GM12878 (cell line): ENCODE measurements at regions not wholly inside any gene's neighbourhood (a gene's known extent, or its start where the extent isn't known, plus 50 kb on each side); places are given as distances from the start of the nearest gene placed in this dataset.

Experiments
- ATAC-seq: fragments of 200-7000 bp; cut with Tn5 transposase; 3 replicates; pipeline ENCODE4 v1.9.1; 2020; ENCODE audit warnings: mild to moderate bottlenecking, moderate library complexity
- BruUV-seq: library from RNA; stranded (reverse); fragments of 400-500 nt; replicated peaks from 2 replicates; lab custom pipeline; 2021; lab: Mats Ljungman, UMichigan
- CTCF ChIA-PET: fragments of 300-600 bp; sonication (Branson Sonifier 250); formaldehyde crosslinking; extraction: SDS; loops from one replicate; lab custom pipeline; 2021; ENCODE audit warnings: inconsistent platforms; lab: Yijun Ruan, JAX
- POLR2A ChIA-PET: fragments of 350-600 bp; formaldehyde crosslinking; extraction: SDS; loops from one replicate; lab custom pipeline; 2021; ENCODE audit warnings: inconsistent platforms; lab: Charles Lee
- RAD21 ChIA-PET: fragments of 300-600 bp; sonication (Branson Sonifier 250); formaldehyde crosslinking; loops from one replicate; lab custom pipeline; 2023; ENCODE audit warnings: antibody characterized with exemption; ENCODE audit not compliant: unreplicated experiment; lab: Charles Lee
- SMC1A ChIA-PET: fragments of 300-600 bp; sonication (Branson Sonifier 250); formaldehyde crosslinking; loops from one replicate; lab custom pipeline; 2023; ENCODE audit not compliant: unreplicated experiment, uncharacterized antibody; lab: Charles Lee
- DNase-seq: peaks from one replicate; pipeline ENCODE4 v3.0.0-alpha.2; 2011; ENCODE audit warnings: low read depth, low spot score
- FAIRE-seq: peaks from 3 replicates; lab custom pipeline; 2011; peaks lifted over from hg19 to GRCh38; lab: Jason Lieb, UNC
- H2AFZ ChIP-seq: 2 replicates; pipeline ENCODE4 v1.6.0; 2011; ENCODE audit warnings: low read depth, low read length, control low read depth; ENCODE audit not compliant: control insufficient read depth
- H3K27ac ChIP-seq: 2 replicates; pipeline ENCODE4 v1.5.1; 2011; ENCODE audit warnings: control low read depth; ENCODE audit not compliant: control insufficient read depth, insufficient read depth
- H3K27me3 ChIP-seq, 2 experiments: replicated peaks in 1 of 2; 2 replicates each; pipeline versions ENCODE4 v1.6.0 to v1.6.1; 2011; ENCODE audit warnings: low read length in 1 of 2; ENCODE audit not compliant: control insufficient read depth in 2 of 2, insufficient read depth in 2 of 2
- H3K36me3 ChIP-seq, 2 experiments: 2 replicates each; pipeline ENCODE4 v1.5.1; 2011; ENCODE audit warnings: low read length in 1 of 2; ENCODE audit not compliant: control insufficient read depth in 2 of 2, insufficient read depth in 2 of 2
- H3K4me1 ChIP-seq: 2 replicates; pipeline ENCODE4 v1.6.1; 2011; ENCODE audit warnings: mild to moderate bottlenecking, low read length, moderate library complexity, mixed read lengths; ENCODE audit not compliant: control insufficient read depth, insufficient read depth
- H3K4me2 ChIP-seq: 2 replicates; pipeline ENCODE4 v1.6.0; 2011; ENCODE audit warnings: control low read depth; ENCODE audit not compliant: control insufficient read depth, insufficient read depth
- H3K4me3 ChIP-seq: fragments of 200-600 bp; sonication (generic); 2 replicates; pipeline ENCODE4 v1.5.1; 2016
- H3K79me2 ChIP-seq: 2 replicates; pipeline ENCODE4 v1.6.0; 2011; ENCODE audit warnings: low read length; ENCODE audit not compliant: control insufficient read depth, insufficient read depth
- H3K9ac ChIP-seq: 2 replicates; pipeline ENCODE4 v1.8.0; 2011; ENCODE audit warnings: low read length, control low read depth, mixed read lengths; ENCODE audit not compliant: control insufficient read depth, insufficient read depth
- H3K9me3 ChIP-seq: replicated peaks from 3 replicates; pipeline ENCODE4 v1.5.1; 2011; ENCODE audit warnings: mild to moderate bottlenecking, low read length; ENCODE audit not compliant: control insufficient read depth, insufficient read depth
- H4K20me1 ChIP-seq: 2 replicates; pipeline ENCODE4 v1.6.0; 2011; ENCODE audit not compliant: control insufficient read depth, insufficient read depth
- JUND ChIP-seq: IDR thresholded peaks from 2 replicates; pipeline ENCODE4 v1.6.1; 2012; ENCODE audit warnings: low read depth, mild to moderate bottlenecking, low read length, improper control_type of control experiment, moderate library complexity
- KAT2A ChIP-seq: conservative IDR thresholded peaks from 2 replicates; pipeline ENCODE4 v1.6.1; 2011; ENCODE audit warnings: low read depth, low read length; ENCODE audit not compliant: control insufficient read depth
- NR2C2 ChIP-seq: IDR thresholded peaks from 2 replicates; pipeline ENCODE4 v1.6.1; 2011; ENCODE audit warnings: borderline replicate concordance, low read depth; ENCODE audit not compliant: control insufficient read depth, insufficient read length
- POLR2A ChIP-seq: IDR thresholded peaks from 2 replicates; pipeline ENCODE4 v1.6.1; 2011; ENCODE audit warnings: low read depth, mild to moderate bottlenecking, low read length
- ZBED1 ChIP-seq: IDR thresholded peaks from 2 replicates; pipeline ENCODE4 v1.6.1; 2016; ENCODE audit warnings: borderline replicate concordance
- whole genome bisulfite sequencing: methylation state at CpG from one replicate; pipeline ENCODE4 v1.1.6; 2016; ENCODE audit warnings: low lambda C conversion rate; ENCODE audit not compliant: insufficient replicate concordance, insufficient coverage; ENCODE audit errors: missing lambda C conversion rate; 5-methylcytosine and 5-hydroxymethylcytosine counted together
- in situ Hi-C: fragments of 300-500 bp; cut with MboI; formaldehyde crosslinking; loops from 9 replicates; pipeline ENCODE4 v1.14.3; 2018; ENCODE audit warnings: mixed read lengths
- intact Hi-C: fragments of 100-400 bp; cut with micrococcal nuclease; formaldehyde crosslinking; loops from one replicate; pipeline ENCODE4 v1.14.2; 2022; ENCODE audit not compliant: unreplicated experiment

DNA sequence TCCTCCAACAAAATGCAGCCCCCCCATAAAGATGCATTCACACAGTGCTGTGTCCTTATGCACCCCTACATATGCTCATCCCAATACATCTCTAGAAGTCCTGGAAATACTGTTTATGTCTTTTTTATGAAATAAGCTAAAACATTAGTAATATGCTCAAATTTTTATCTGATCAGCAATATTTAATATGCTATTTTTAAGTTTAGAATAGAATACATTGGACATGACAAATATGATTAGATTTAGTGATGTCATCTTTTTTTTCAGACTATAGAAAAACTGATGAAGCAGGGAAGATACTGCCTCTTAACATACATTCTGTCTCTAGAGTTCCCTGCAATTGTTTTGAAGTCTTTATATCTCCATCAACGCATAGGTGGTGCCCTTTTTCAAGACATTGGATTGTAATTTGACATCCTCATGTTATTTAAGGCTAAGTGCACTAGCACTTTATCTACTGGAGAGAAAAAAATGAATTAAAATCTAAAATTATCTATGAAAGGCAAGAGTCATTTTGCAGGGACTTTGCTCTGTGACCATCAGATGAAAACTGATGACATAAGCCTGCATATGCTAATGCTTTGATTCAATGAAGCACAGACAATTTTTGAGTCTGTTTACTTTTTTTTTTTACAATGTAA, 395.3 kb downstream of the LPIN1 start:
- DNase-seq = no peak
- CTCF ChIA-PET = interaction anchor here (0.6 kb wide), 1 partner anchor 454 kb away, joined by 3 read pairs; no protein-coding TSS in a partner anchor
- FAIRE-seq = no peak
- H3K9me3 ChIP-seq = no peaks in the 10 kb centered on the region
- no peak overlapping the region for H3K4me3 ChIP-seq
- H3K36me3 ChIP-seq = no peaks in the 10 kb centered on the region; a peak in 1 of 4 replicates
- TF ChIP-seq ZBED1 (no peak), POLR2A (no peak), NR2C2 (no peak), KAT2A (no peak)
- no TSS peak for BruUV-seq
- no peak overlapping the region for H2AFZ ChIP-seq
- no peak overlapping the region for H3K27ac ChIP-seq
- H3K4me2 ChIP-seq = no peak overlapping the region
- SMC1A ChIA-PET = interaction anchor here (1.0 to 1.4 kb wide), 3 partner anchors 8 to 30 kb away, joined by 3 read pairs; no protein-coding TSS in a partner anchor
- in situ Hi-C loops (no loop called here), intact Hi-C loops (no loop called here)
- 44% methylated on average over 1 of the region's 1 CpG for WGBS
- RAD21 ChIA-PET = no interaction called here
- H3K4me1 ChIP-seq = no peaks in the 10 kb centered on the region
- ATAC-seq = no peak
- H3K27me3 ChIP-seq = no peaks in the 10 kb centered on the region
- no peaks in the 10 kb centered on the region for H3K79me2 ChIP-seq
- H4K20me1 ChIP-seq = no peaks in the 10 kb centered on the region
- H3K9ac ChIP-seq = no peak overlapping the region
- POLR2A ChIA-PET = no interaction called here

DNA sequence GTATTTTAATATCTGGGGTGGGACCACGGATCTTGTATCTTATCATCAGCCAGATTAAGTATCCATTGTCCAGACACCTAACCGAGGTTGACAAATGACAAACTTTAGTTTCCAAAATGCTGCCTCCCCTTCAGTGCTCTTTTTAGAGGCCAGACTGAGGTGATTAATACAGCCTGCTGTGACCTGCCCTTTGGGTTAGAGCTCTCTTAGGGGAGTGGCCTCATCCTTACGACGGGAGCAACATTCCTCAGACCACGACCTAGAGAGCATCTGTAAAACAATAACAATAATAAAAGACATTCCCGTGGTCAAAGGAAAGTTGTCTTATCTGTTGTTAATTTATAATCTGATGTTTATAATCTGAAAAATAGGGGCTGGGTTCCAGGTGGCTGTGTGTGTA, 405.3 kb downstream of the LPIN1 start:
- POLR2A ChIA-PET = no interaction called here
- in situ Hi-C loops = no loop called here
- FAIRE-seq (no peak), DNase-seq (no peak), ATAC-seq (no peak)
- SMC1A ChIA-PET = no interaction called here
- no peaks in the 10 kb centered on the region for H3K9me3 ChIP-seq
- H3K4me1 ChIP-seq = no peaks in the 10 kb centered on the region
- H3K27ac ChIP-seq = no peak overlapping the region
- no peaks in the 10 kb centered on the region for H3K27me3 ChIP-seq
- no peaks in the 10 kb centered on the region for H3K79me2 ChIP-seq
- no peak overlapping the region for H3K4me3 ChIP-seq
- no peak overlapping the region for H3K9ac ChIP-seq
- WGBS = 69% methylated on average over 6 of the region's 6 CpGs
- RAD21 ChIA-PET = no interaction called here
- CTCF ChIA-PET = no interaction called here
- intact Hi-C loops = no loop called here
- no peak for TF ChIP-seq JUND
- no peaks in the 10 kb centered on the region for H3K36me3 ChIP-seq
- no peaks in the 10 kb centered on the region for H4K20me1 ChIP-seq
- H2AFZ ChIP-seq = no peak overlapping the region
- no peak overlapping the region for H3K4me2 ChIP-seq
- no TSS peak for BruUV-seq
